K562 (cell line): ENCODE measurements at regions not wholly inside any gene's neighbourhood (a gene's known extent, or its start where the extent isn't known, plus 50 kb on each side); places are given as distances from the start of the nearest gene placed in this dataset.

ENCODE experiments used
- ATAC-seq: fragments of 200-7000 bp; cut with Tn5 transposase; 3 replicates; pipeline ENCODE4 v1.9.1; 2020; ENCODE audit warnings: moderate library complexity
- BruUV-seq: library from RNA; stranded (reverse); fragments of 400-500 nt; replicated peaks from 2 replicates; lab custom pipeline; 2021; lab: Mats Ljungman, UMichigan
- CTCF ChIA-PET: fragments of 300-600 bp; formaldehyde crosslinking; extraction: SDS; loops from one replicate; lab custom pipeline; 2021; ENCODE audit warnings: low intra/inter-chr PET ratio; lab: Yijun Ruan, JAX
- POLR2A ChIA-PET: fragments of 300-600, 350-650 bp; sonication (Branson Sonifier 250); formaldehyde crosslinking; extraction: SDS; loops from one replicate; lab custom pipeline; 2021; ENCODE audit warnings: antibody characterized with exemption, inconsistent platforms; lab: Yijun Ruan, JAX
- DNase-seq, 4 experiments: peaks; one replicate each; pipeline versions ENCODE4 v3.0.0 to v3.0.0-alpha.2; 2011 to 2018; ENCODE audit warnings: low spot score in 3 of 4, mixed read lengths in 3 of 4; ENCODE audit errors: extremely low read depth in 1 of 4
- FAIRE-seq: peaks from 2 replicates; lab custom pipeline; 2011; peaks lifted over from hg19 to GRCh38; lab: Jason Lieb, UNC
- H2AFZ ChIP-seq: 2 replicates; pipeline ENCODE4 v1.6.0; 2011; ENCODE audit warnings: low read depth, low read length, control low read depth, inconsistent platforms
- H3K27ac ChIP-seq: fragments of 200-600 bp; 3 replicates; pipeline ENCODE4 v1.8.0; 2011; ENCODE audit warnings: low read depth, mild to moderate bottlenecking, control low read depth, inconsistent platforms, low read length, moderate library complexity, mixed read lengths; ENCODE audit errors: extremely low read depth
- H3K27me3 ChIP-seq, 2 experiments: fragments of 300-600 bp in 1 of 2; 2 replicates in 1 of 2; 3 replicates in 1 of 2; pipeline versions ENCODE4 v1.6.0 to v1.8.0; 2011; ENCODE audit warnings: inconsistent platforms in 2 of 2, low read length in 2 of 2, mild to moderate bottlenecking in 1 of 2, mixed read lengths in 1 of 2, moderate library complexity in 1 of 2; ENCODE audit not compliant: control insufficient read depth in 2 of 2, insufficient read depth in 2 of 2
- H3K36me3 ChIP-seq: fragments of 300-600 bp; 3 replicates; pipeline ENCODE4 v1.8.0; 2011; ENCODE audit warnings: mild to moderate bottlenecking, low read length, inconsistent platforms; ENCODE audit not compliant: control insufficient read depth, insufficient read depth
- H3K4me1 ChIP-seq, 2 experiments: fragments of 200-600 bp in 1 of 2; replicated peaks in 1 of 2; 2 replicates in 1 of 2; 3 replicates in 1 of 2; pipeline versions ENCODE4 v1.5.1 to v1.8.0; 2011; ENCODE audit warnings: inconsistent platforms in 2 of 2, low read length in 2 of 2, mild to moderate bottlenecking in 1 of 2, mixed read lengths in 1 of 2, moderate library complexity in 1 of 2; ENCODE audit not compliant: control insufficient read depth in 2 of 2, insufficient read depth in 2 of 2
- H3K4me2 ChIP-seq: 2 replicates; pipeline ENCODE4 v1.6.1; 2011; ENCODE audit warnings: low read length, control low read depth, inconsistent platforms, mixed read lengths; ENCODE audit not compliant: insufficient read depth
- H3K4me3 ChIP-seq: fragments of 200-600 bp; sonication (generic), shearing (Covaris generic); 2 replicates; pipeline ENCODE4 v1.5.1; 2016; ENCODE audit warnings: control low read depth, inconsistent platforms
- H3K79me2 ChIP-seq: fragments of 200-600 bp; 3 replicates; pipeline ENCODE4 v1.8.0; 2011; ENCODE audit warnings: low read length, inconsistent platforms; ENCODE audit not compliant: control insufficient read depth, insufficient read depth
- H3K9ac ChIP-seq, 2 experiments: 2 replicates each; pipeline versions ENCODE4 v1.6.0 to v1.6.1; 2011; ENCODE audit warnings: low read depth in 2 of 2, low read length in 2 of 2, control low read depth in 1 of 2, inconsistent platforms in 1 of 2, mild to moderate bottlenecking in 1 of 2, mixed read lengths in 1 of 2; ENCODE audit not compliant: insufficient read depth in 1 of 2
- H3K9me1 ChIP-seq: one replicate; pipeline ENCODE4 v1.6.0; 2011; ENCODE audit warnings: inconsistent platforms, mild to moderate bottlenecking, low read length, moderate library complexity; ENCODE audit not compliant: control insufficient read depth, insufficient read depth
- H3K9me3 ChIP-seq: replicated peaks from 2 replicates; pipeline ENCODE4 v1.5.1; 2011; ENCODE audit warnings: low read depth, low read length, inconsistent platforms; ENCODE audit not compliant: control insufficient read depth, insufficient read depth
- H4K20me1 ChIP-seq: replicated peaks from 2 replicates; pipeline ENCODE4 v1.6.1; 2011; ENCODE audit warnings: low read length, inconsistent platforms, mixed read lengths; ENCODE audit not compliant: control insufficient read depth, insufficient read depth
- AFF4 ChIP-seq: sonication (generic); formaldehyde crosslinking; IDR thresholded peaks from 2 replicates; pipeline ENCODE4 v1.8.0; 2023; ENCODE audit warnings: mild to moderate bottlenecking, missing genetic modification reagents
- CUX1 ChIP-seq: fragments of 200-800 bp; sonication (Bioruptor generic); IDR thresholded peaks from 2 replicates; pipeline ENCODE4 v1.6.1; 2016; ENCODE audit warnings: missing genetic modification characterization, missing compliant biosample characterization
- E4F1 ChIP-seq: fragments of 250-450 bp; sonication (Bioruptor Pico); IDR thresholded peaks from 2 replicates; pipeline ENCODE4 v1.5.0; 2021; ENCODE audit warnings: mild to moderate bottlenecking, borderline replicate concordance
- HBP1 ChIP-seq: fragments of 450-650 bp; formaldehyde crosslinking; IDR thresholded peaks from 2 replicates; pipeline ENCODE4 v1.4.0; 2022; ENCODE audit warnings: missing genetic modification characterization
- ZKSCAN3 ChIP-seq: fragments of 250-450 bp; sonication (Bioruptor Pico); IDR thresholded peaks from 2 replicates; pipeline ENCODE4 v1.4.0; 2020
- ZNF583 ChIP-seq: fragments of 250-450 bp; sonication (Bioruptor Pico); IDR thresholded peaks from 2 replicates; pipeline ENCODE4 v1.4.0; 2020
- WGBS: fragments of 100-300 bp; shearing (Covaris generic); methylation state at CpG from one replicate; pipeline ENCODE4 v1.1.6; 2016; ENCODE audit warnings: low coverage, mixed read lengths; ENCODE audit not compliant: insufficient coverage; ENCODE audit errors: missing lambda C conversion rate; 5-methylcytosine and 5-hydroxymethylcytosine counted together
- in situ Hi-C: fragments of 300-500 bp; cut with MboI; formaldehyde crosslinking; loops from 4 replicates; pipeline ENCODE4 v1.15.0; 2018; ENCODE audit warnings: inconsistent platforms, mixed read lengths
- intact Hi-C: fragments of 100-400 bp; cut with micrococcal nuclease; formaldehyde crosslinking; loops from 2 replicates; pipeline ENCODE4 v1.14.2; 2022

GRCh38 chr20:37590938-37591490 lies 63.3 kb upstream of the BLCAP start:
- intact Hi-C loops = no loop called here
- POLR2A ChIA-PET = no interaction called here
- under 1% methylated on average over 10 of the region's 10 CpGs for WGBS
- in situ Hi-C loops = no loop called here
- H4K20me1 ChIP-seq = no peaks in the 10 kb centered on the region
- no peak overlapping the region for H3K27ac ChIP-seq
- H3K9me1 ChIP-seq = no peaks in the 10 kb centered on the region
- H3K36me3 ChIP-seq = no peaks in the 10 kb centered on the region
- no peak overlapping the region for H3K4me3 ChIP-seq
- H3K4me2 ChIP-seq = no peak overlapping the region
- FAIRE-seq (no peak), ATAC-seq (no peak), DNase-seq (no peak)
- H3K4me1 ChIP-seq = no peaks in the 10 kb centered on the region
- H3K9ac ChIP-seq = no peak overlapping the region
- H2AFZ ChIP-seq = no peak overlapping the region
- no peaks in the 10 kb centered on the region; the same call in 1 of the 2 replicates for H3K9me3 ChIP-seq
- CTCF ChIA-PET = no interaction called here
- no TSS peak for BruUV-seq
- peaks cover 5 to 25% of the 10 kb centered on the region in 2 experiments; a peak in 4 of 5 replicates for H3K27me3 ChIP-seq
- no peaks in the 10 kb centered on the region for H3K79me2 ChIP-seq
- TF ChIP-seq AFF4 (CRISPR knock-in tag) (no peak), CUX1 (CRISPR knock-in tag) (no peak), HBP1 (CRISPR knock-in tag) (no peak), ZNF583 (CRISPR knock-in tag) (no peak), E4F1 (CRISPR knock-in tag) (no peak), ZKSCAN3 (no peak)
